Urinary bladder (tissue), 3 donors: ENCODE measurements at regions not wholly inside any gene's neighbourhood (a gene's known extent, or its start where the extent isn't known, plus 50 kb on each side); places are given as distances from the start of the nearest gene placed in this dataset.
"Not testable (repeated sequence)": the region's sequence is repeated elsewhere in the genome, so short reads cannot be mapped to it uniquely, and the experiment has no call there.

ENCODE experiments used
- DNase-seq: peaks from one replicate; pipeline ENCODE4 v3.0.0-alpha.2; 2015; ENCODE audit errors: extremely low spot score
- H3K27ac ChIP-seq: one replicate; pipeline ENCODE4 v1.5.1; 2013; ENCODE audit warnings: low read depth, mild to moderate bottlenecking, moderate library complexity
- H3K36me3 ChIP-seq: one replicate; pipeline ENCODE4 v1.6.1; 2013; ENCODE audit warnings: mild to moderate bottlenecking, moderate library complexity; ENCODE audit not compliant: insufficient read depth
- H3K4me1 ChIP-seq: one replicate; pipeline ENCODE4 v1.6.1; 2013; ENCODE audit warnings: mild to moderate bottlenecking, moderate library complexity; ENCODE audit not compliant: insufficient read depth
- H3K4me3 ChIP-seq: one replicate; pipeline ENCODE4 v1.5.1; 2013; ENCODE audit warnings: low read depth, low read length
- WGBS: extraction: QIAGEN DNeasy Blood & Tissue Kit; methylation state at CpG from one replicate; pipeline ENCODE4 v1.1.7; 2013; 5-methylcytosine and 5-hydroxymethylcytosine counted together
- donor health status: healthy with polysubstance abuse.
- donor health status: healthy.

DNA sequence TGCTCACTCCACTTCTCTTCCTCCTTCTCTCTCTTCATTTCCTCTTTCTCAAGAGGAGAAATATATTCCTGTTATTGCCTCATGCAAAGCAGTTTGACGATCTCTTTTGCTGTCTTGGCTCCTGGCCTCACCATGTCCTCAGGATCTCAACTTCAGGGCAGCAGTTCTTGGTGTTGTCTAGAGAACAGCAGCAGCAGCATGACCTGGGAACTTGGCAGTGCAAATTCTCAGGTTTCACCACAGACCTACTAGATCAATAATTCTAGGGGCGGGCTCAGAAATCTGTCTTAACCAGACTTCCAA lies 193.4 kb upstream of the EDNRA start:
- no peak for DNase-seq
- Histone ChIP-seq H3K4me1 (no peaks in the 10 kb centered on the region), H3K36me3 (no peaks in the 10 kb centered on the region), H3K4me3 (no peak overlapping the region), H3K27ac (no peak overlapping the region)
- 59% methylated on average over 2 of the region's 2 CpGs for WGBS

DNA sequence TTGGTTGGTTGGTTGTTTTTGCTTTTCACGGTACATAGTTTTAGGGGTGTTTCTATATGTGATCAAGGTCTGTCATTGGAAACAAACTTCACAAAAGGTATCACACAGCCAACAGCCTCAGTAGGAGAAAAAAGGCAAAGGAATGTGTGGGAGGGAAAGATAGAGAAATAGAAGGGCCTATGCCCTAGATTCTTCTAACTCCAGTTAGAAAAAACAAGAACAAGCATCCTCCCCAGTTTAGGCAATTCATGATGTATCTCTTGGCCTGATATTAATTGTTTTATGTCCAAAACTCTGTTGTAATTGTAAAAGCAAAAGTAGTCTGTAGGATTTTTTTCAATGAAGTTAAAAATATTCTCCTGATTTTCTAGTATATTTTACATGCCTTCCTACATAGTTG lies 192.4 kb upstream of the EDNRA start:
- Histone ChIP-seq H3K27ac (no peak overlapping the region), H3K4me1 (no peaks in the 10 kb centered on the region), H3K36me3 (no peaks in the 10 kb centered on the region), H3K4me3 (no peak overlapping the region)
- WGBS = 96% methylated on average over 1 of the region's 1 CpG
- DNase-seq = no peak

DNA sequence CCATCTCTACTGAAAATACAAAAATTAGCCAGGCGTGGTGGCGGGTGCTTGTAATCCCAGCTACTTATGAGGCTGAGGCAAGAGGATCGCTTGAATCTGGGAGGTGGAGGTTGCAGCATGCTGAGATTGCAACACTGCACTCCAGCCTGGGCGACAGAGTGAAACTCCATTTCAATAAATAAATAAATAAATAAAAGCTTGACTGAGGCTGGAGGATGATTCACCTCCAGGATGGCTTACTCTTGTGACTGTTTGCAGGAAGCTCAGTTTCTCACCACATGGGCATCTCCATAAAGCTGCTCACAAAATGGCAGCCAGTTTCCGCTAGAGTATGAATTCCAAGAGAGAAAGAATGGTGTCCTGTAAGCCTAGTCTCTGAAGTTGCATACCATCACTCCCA lies 191.7 kb upstream of the EDNRA start:
- DNase-seq = no peak
- WGBS = over 99% methylated on average over 5 of the region's 5 CpGs
- Histone ChIP-seq H3K4me1 (no peaks in the 10 kb centered on the region), H3K36me3 (no peaks in the 10 kb centered on the region), H3K4me3 (no peak overlapping the region), H3K27ac (no peak overlapping the region)

DNA sequence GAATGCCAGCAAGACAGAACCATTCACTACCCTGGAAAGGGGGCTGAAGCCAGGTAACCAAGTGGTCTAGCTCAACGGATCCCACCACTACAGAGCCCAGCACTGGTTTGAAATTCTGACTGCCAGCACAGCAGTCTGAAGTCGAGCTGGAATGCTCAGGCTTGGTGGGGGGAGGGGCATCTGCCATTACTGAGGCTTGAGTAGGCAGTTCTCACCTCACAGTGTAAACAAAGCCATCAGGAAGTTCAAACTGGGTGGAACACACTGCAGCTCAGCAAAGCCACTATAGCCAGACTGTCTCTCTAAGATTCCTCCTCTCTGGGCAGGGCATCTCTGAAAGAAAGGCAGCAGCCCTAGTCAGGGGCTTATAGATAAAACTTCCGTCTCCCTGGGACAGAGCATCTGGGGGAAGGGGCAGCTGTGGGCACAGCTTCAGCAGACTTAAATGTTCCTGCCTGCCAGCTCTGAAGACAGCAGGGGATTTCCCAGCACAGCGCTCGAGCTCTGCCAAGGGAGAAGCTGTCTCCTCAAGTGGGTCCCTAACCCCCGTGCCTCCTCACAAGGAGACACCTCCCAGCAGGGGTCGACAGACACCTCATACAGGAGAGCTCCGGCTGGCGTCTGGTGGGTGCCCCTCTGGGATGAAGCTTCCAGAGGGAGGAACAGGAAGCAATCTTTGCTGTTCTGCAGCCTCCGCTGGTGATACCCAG lies 188.1 kb upstream of the EDNRA start:
- not testable (repeated sequence) for DNase-seq, H3K36me3 ChIP-seq, H3K4me1 ChIP-seq, H3K4me3 ChIP-seq, H3K27ac ChIP-seq
- WGBS = 74% methylated on average over 10 of the region's 10 CpGs

DNA sequence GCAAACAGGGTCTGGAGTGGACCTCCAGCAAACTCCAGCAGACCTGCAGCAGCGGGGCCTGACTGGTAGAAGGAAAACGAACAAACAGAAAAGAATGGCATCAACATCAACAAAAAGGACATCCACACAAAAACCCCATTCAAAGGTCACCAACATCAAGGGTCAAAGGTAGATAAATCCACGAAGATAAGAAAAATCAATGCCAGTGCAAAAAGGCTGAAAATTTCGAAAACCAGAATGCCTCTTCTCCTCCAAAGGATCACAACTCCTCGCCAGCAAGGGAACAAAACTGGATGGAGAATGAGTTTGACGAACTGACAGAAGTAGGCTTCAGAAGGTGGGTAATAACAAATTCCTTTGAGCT lies 187.6 kb upstream of the EDNRA start:
- not testable (repeated sequence) for H3K36me3 ChIP-seq, H3K27ac ChIP-seq, H3K4me1 ChIP-seq, H3K4me3 ChIP-seq, DNase-seq
- WGBS = 93% methylated on average over 6 of the region's 6 CpGs

DNA sequence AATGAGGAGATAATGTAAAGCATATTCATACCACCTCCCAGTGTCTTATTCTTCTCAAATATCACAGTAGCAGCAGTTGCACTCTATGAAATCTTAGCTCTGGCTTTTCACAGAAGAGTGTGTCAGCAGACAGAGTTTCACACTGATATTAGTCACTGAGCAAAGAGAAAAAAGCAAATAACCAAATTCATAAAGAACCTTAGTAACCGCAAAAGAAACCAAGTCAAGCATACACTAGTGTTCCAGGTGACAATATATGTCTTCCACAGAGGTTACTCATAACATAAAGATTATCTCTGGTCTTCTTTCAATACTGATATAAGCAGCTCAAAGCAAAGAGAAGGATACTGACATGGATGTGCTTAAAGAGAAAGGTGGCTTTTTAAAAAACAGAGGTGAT lies 181.7 kb upstream of the EDNRA start:
- no peak overlapping the region for H3K4me3 ChIP-seq
- H3K4me1 ChIP-seq = no peaks in the 10 kb centered on the region
- no peak overlapping the region for H3K27ac ChIP-seq
- H3K36me3 ChIP-seq = no peaks in the 10 kb centered on the region
- DNase-seq = no peak
- 76% methylated on average over 1 of the region's 1 CpG for WGBS

DNA sequence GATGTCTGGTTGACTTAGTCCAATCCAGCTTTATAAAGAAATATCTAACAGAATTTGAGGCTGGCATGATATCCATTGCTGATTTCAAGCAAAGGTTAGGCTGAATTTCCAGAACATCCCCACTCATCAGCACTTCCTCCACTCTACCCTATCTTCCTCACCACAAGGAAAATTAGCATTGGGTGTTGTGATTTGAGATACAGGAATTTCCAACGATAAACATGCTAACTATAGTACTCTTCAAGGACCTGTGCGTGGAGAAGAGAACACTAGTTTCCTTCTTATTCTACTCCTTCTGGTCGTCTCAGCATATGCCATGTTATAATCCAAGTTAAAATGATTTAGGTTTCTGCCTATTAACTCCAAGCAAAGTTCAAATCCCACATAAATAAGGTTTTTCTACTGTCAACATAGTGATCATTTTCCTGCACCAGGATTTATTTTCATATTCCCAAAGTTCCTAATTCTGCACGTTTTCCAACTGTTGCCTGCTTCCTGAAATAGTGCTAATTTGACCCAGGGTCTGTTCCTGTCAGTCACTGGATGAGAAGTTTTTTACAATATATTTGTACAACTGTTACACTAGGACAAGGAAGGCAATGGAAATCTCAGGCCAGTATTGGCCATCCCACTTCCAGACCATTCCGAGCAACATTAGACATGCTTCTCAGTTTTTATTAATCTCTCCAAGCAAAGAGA lies 177.6 kb upstream of the EDNRA start:
- H3K36me3 ChIP-seq = no peaks in the 10 kb centered on the region
- DNase-seq = no peak
- H3K27ac ChIP-seq = no peak overlapping the region
- no peaks in the 10 kb centered on the region for H3K4me1 ChIP-seq
- WGBS = 63% methylated on average over 5 of the region's 5 CpGs
- H3K4me3 ChIP-seq = no peak overlapping the region

DNA sequence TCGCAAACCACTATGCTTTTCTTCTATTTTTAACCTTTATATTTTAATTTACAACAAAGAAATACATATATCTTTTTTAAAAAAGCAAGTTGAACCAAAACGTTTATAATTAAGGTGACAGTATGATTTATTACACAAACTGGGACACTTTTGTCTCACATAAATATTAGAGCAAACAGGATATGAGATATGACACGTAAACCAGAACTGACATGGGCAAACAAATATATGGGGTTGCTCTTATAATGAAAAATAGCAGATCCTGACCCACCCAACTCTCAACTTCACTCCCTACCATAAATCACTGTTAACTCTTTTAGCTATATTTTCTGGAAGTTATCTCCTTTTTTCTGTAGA lies 177.0 kb upstream of the EDNRA start:
- DNase-seq = no peak
- no peaks in the 10 kb centered on the region for H3K4me1 ChIP-seq
- WGBS = 50% methylated on average over 3 of the region's 3 CpGs
- no peak overlapping the region for H3K4me3 ChIP-seq
- H3K27ac ChIP-seq = no peak overlapping the region
- no peaks in the 10 kb centered on the region for H3K36me3 ChIP-seq

DNA sequence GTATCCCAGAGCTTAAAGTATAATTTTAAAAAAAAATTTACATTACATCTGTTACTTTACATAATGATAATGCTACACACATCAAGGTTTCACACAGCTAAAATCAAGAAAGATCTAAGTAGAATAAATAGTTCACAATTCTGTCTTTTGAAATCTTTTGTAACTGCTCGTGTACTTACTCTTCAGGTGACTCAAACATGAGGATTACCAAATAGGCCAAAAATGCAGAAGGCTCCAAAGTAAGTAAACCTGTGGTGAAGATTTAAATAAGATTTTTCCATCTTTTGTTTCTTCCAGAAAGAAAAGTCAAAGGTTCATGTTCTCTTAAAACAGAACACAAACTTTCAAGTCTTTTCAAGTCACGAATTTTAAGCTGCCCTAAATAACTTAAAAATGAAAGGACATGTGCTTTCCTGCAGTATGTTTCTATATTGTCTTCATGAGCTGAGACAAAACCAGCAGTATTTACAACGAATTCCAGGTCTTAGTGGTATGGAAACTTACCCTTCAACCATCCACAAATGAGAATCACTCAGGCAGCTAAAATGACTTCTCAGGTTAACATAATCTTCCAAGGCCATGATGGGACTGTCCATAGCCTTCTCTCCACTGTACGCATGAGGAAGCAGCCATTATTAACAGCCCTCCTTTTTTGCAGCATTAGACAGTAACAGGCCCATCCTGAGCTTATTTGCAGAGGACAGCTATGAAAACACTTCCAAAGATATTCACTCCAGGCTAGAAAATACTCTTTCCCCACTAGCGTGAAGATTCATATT lies 172.8 kb upstream of the EDNRA start:
- Histone ChIP-seq H3K4me1 (no peaks in the 10 kb centered on the region), H3K36me3 (no peaks in the 10 kb centered on the region), H3K4me3 (no peak overlapping the region), H3K27ac (no peak overlapping the region)
- no peak for DNase-seq
- 74% methylated on average over 5 of the region's 5 CpGs for WGBS

DNA sequence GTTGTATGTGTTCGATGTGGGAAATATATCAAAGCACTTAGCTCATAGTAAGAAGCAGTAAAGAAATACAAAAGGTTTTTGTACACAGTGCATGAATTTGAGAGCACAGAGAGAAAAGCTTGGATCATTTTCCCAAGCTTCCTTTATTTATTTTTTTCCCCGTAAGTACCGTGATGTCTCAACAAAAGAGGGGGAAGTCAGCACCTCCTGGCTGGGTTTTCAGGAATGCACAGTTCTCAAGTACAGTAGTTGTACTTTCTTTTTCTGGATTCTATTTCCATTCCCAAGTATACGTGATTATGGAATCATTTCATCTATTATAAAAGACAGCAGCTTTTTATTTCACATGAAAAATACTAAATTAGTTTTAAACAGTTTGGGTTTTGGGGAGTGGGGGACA lies 171.5 kb upstream of the EDNRA start:
- Histone ChIP-seq H3K4me1 (no peaks in the 10 kb centered on the region), H3K4me3 (no peak overlapping the region), H3K27ac (no peak overlapping the region), H3K36me3 (no peaks in the 10 kb centered on the region)
- DNase-seq = no peak
- 67% methylated on average over 4 of the region's 4 CpGs for WGBS

DNA sequence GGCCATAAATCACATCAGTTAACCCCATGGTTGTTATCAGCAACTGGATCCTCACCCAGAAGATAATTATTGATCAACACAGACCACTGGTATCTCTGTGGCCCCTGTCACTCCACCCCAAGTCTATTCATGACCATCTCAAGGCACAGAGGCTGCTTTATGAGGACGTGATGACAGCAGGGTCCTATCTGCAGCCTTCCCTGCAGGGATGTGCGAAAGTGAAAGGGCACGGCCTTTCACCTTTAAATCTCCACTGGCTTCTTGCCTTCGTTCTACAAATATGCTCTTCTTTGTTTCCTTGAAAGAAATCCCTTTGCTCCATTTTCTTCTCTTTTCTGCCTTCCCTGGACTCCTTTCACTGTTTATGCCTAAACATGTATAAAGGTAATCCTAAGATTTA lies 170.6 kb upstream of the EDNRA start:
- no peak overlapping the region for H3K4me3 ChIP-seq
- H3K27ac ChIP-seq = no peak overlapping the region
- WGBS = 87% methylated on average over 4 of the region's 4 CpGs
- H3K36me3 ChIP-seq = no peaks in the 10 kb centered on the region
- no peak for DNase-seq
- no peaks in the 10 kb centered on the region for H3K4me1 ChIP-seq

DNA sequence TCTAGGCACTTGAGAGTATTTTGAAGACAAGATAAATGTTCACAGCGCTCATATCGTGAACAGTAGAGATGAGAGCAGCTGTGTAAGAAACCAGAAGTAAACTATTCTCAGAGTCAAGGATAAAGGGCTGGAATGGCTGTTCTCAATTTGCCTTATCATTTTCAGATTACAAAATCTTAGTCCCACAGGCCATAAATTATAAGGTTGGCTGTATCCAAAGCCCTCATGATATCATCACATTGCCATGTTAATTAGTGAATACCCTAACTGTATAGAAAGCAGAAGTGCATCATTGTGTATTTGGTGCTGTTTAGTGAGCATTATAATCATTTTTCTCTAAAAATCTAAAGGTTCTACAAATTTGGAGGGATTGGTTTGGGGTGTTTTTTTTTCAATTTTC lies 168.9 kb upstream of the EDNRA start:
- no peak overlapping the region for H3K27ac ChIP-seq
- no peak for DNase-seq
- 72% methylated on average over 2 of the region's 2 CpGs for WGBS
- H3K36me3 ChIP-seq = no peaks in the 10 kb centered on the region
- no peak overlapping the region for H3K4me3 ChIP-seq
- H3K4me1 ChIP-seq = no peaks in the 10 kb centered on the region

DNA sequence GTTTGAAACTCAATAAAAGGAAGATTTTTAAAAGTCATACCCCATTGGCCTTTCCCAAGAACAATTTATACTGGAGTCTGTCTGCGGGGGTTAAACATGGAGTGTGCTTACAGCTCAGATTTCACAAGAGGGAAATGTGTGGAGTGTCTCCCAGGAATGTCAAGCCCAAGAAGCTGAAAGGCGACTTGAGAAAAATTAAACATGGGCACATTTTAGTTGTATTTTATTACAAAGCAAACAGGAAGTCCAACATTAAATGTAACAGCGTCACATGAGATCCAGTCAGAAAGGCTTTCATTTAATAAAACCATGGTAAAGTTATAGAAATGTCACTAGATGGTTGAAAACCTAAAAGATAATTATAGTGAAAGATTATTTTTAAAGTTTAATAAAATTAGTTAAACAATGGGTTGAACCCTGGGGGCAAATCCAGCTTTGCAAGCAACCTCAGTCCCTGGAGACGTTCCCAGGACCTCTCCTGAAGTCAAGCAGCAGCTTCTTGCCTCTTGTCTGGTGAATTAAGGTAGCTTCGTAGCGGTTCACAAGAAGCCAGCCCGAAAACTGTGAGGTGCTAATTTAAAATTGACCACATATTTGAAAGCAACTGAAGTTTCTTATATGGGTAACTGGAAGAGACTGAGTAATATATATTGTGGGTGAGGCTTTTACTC lies 168.4 kb upstream of the EDNRA start:
- no peak for DNase-seq
- Histone ChIP-seq H3K27ac (no peak overlapping the region), H3K36me3 (no peaks in the 10 kb centered on the region), H3K4me1 (no peaks in the 10 kb centered on the region), H3K4me3 (no peak overlapping the region)
- WGBS = 74% methylated on average over 7 of the region's 7 CpGs

DNA sequence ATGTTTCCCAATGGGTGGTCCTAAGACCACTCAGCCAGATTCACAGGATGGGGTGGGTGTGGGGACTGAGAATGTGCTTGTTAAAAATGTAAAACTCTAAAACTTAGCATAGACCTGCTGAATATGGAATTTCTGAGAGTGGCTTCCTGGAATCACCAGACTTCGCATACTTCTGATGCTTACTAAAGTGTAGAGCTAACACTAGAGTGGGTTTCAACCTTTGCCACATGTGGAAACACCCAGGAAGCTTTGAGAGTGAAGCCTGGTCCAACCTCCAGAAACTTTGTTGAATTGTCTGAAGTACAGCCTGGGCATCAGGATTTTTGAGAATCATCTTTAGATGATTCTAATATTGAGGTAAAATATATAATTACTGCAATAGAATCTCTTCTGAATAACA lies 167.8 kb upstream of the EDNRA start:
- no peak for DNase-seq
- Histone ChIP-seq H3K4me3 (no peak overlapping the region), H3K4me1 (no peaks in the 10 kb centered on the region), H3K36me3 (no peaks in the 10 kb centered on the region), H3K27ac (no peak overlapping the region)
- WGBS = 96% methylated on average over 1 of the region's 1 CpG
